PC-3 (cell line): ENCODE measurements at regions not wholly inside any gene's neighbourhood (a gene's known extent, or its start where the extent isn't known, plus 50 kb on each side); places are given as distances from the start of the nearest gene placed in this dataset.

Experiments used
- ATAC-seq: fragments of 200-7000 bp; cut with Tn5 transposase; 2 replicates; pipeline ENCODE4 v1.9.1; 2020; ENCODE audit warnings: mild to moderate bottlenecking, moderate library complexity
- BruUV-seq: library from RNA; stranded (reverse); fragments of 400-500 nt; replicated peaks from 2 replicates; lab custom pipeline; 2021; lab: Mats Ljungman, UMichigan
- CTCF ChIA-PET: fragments of 300-600 bp; sonication (Branson Sonifier 250); formaldehyde crosslinking; loops from one replicate; lab custom pipeline; 2022; ENCODE audit warnings: antibody characterized with exemption; lab: Charles Lee
- POLR2A ChIA-PET: fragments of 300-600 bp; sonication (Branson Sonifier 250); formaldehyde crosslinking; loops from one replicate; lab custom pipeline; 2022; ENCODE audit warnings: antibody characterized with exemption; ENCODE audit not compliant: unreplicated experiment; lab: Charles Lee
- DNase-seq: peaks from one replicate; pipeline ENCODE4 v3.0.0-alpha.2; 2015
- H2AFZ ChIP-seq: fragments of 300-600 bp; sonication (generic); 2 replicates; pipeline ENCODE4 v1.6.0; 2016; ENCODE audit warnings: antibody characterized with exemption, low read length
- H3F3A ChIP-seq: fragments of 300-600 bp; sonication (generic); one replicate; pipeline ENCODE4 v1.6.0; 2017; ENCODE audit warnings: antibody characterized with exemption, low read length, control low read depth, mild to moderate bottlenecking; ENCODE audit not compliant: unreplicated experiment
- H3K27ac ChIP-seq: fragments of 300-600 bp; sonication (generic); 2 replicates; pipeline ENCODE4 v1.5.1; 2016; ENCODE audit warnings: mild to moderate bottlenecking, low read length
- H3K27me3 ChIP-seq: fragments of 300-600 bp; sonication (generic); 2 replicates; pipeline ENCODE4 v1.6.1; 2016; ENCODE audit warnings: low read length, mixed read lengths
- H3K36me3 ChIP-seq: fragments of 300-600 bp; sonication (generic); 2 replicates; pipeline ENCODE4 v1.6.1; 2016; ENCODE audit warnings: low read depth, mixed run types, low read length, mixed read lengths
- H3K4me1 ChIP-seq: fragments of 300-600 bp; sonication (generic); 2 replicates; pipeline ENCODE4 v1.5.1; 2016; ENCODE audit warnings: low read length; ENCODE audit not compliant: insufficient read depth
- H3K4me2 ChIP-seq: fragments of 300-600 bp; sonication (generic); 2 replicates; pipeline ENCODE4 v1.6.0; 2016; ENCODE audit warnings: low read length
- H3K4me3 ChIP-seq: fragments of 300-600 bp; sonication (generic); 2 replicates; pipeline ENCODE4 v1.5.1; 2016; ENCODE audit warnings: mild to moderate bottlenecking, low read length, mixed read lengths
- H3K79me2 ChIP-seq: fragments of 300-600 bp; sonication (generic); 2 replicates; pipeline ENCODE4 v1.6.1; 2017; ENCODE audit warnings: low read length, mixed read lengths
- H3K9ac ChIP-seq: fragments of 300-600 bp; sonication (generic); 2 replicates; pipeline ENCODE4 v1.6.0; 2016; ENCODE audit warnings: mild to moderate bottlenecking, low read length
- H3K9me2 ChIP-seq: fragments of 300-600 bp; sonication (generic); replicated peaks from 2 replicates; pipeline ENCODE4 v1.6.1; 2016; ENCODE audit warnings: mixed run types, low read length, mixed read lengths
- H3K9me3 ChIP-seq: fragments of 300-600 bp; sonication (generic); 2 replicates; pipeline ENCODE4 v1.6.1; 2016; ENCODE audit warnings: low read length, mixed read lengths
- H4K20me1 ChIP-seq: fragments of 300-600 bp; sonication (generic); 2 replicates; pipeline ENCODE4 v1.6.1; 2016; ENCODE audit warnings: low read length, mixed read lengths
- CTCF ChIP-seq: fragments of 300-600 bp; sonication (generic); conservative IDR thresholded peaks from 2 replicates; pipeline ENCODE4 v1.5.1; 2017; ENCODE audit warnings: antibody characterized with exemption, low read depth, mild to moderate bottlenecking, low read length
- EZH2 ChIP-seq: fragments of 300-600 bp; sonication (generic); IDR thresholded peaks from one replicate; pipeline ENCODE4 v1.6.1; 2017; ENCODE audit warnings: antibody characterized with exemption, mild to moderate bottlenecking, low read length; ENCODE audit not compliant: unreplicated experiment
- EZH2phosphoT487 ChIP-seq: fragments of 300-600 bp; sonication (generic); IDR thresholded peaks from 2 replicates; pipeline ENCODE4 v1.6.1; 2018; ENCODE audit warnings: mild to moderate bottlenecking, antibody characterized with exemption, low read length, borderline replicate concordance
- intact Hi-C: fragments of 100-400 bp; cut with micrococcal nuclease; formaldehyde crosslinking; loops from 2 replicates; pipeline ENCODE4 v1.9.0; 2023

GRCh38 chr18:61047794-61048193 lies 285.4 kb upstream of the CDH20 start:
- H3K9me3 ChIP-seq, result no peaks in the 10 kb centered on the region
- intact Hi-C loops, result no loop called here
- CTCF ChIA-PET, result no interaction called here
- H3K4me1 ChIP-seq, result no peaks in the 10 kb centered on the region
- H3K9me2 ChIP-seq, result no peaks in the 10 kb centered on the region
- no TSS peak for BruUV-seq
- H3K4me2 ChIP-seq, result no peak overlapping the region
- TF ChIP-seq CTCF (no peak), EZH2phosphoT487 (no peak), EZH2 (no peak)
- no peak overlapping the region for H3K9ac ChIP-seq
- POLR2A ChIA-PET, result no interaction called here
- no peak overlapping the region for H3K27ac ChIP-seq
- no peak overlapping the region for H3K4me3 ChIP-seq
- H2AFZ ChIP-seq, result no peak overlapping the region
- no peak for ATAC-seq
- no peak for DNase-seq
- no peaks in the 10 kb centered on the region for H3K36me3 ChIP-seq
- no peaks in the 10 kb centered on the region for H4K20me1 ChIP-seq
- H3K27me3 ChIP-seq, result no peaks in the 10 kb centered on the region
- no peaks in the 10 kb centered on the region for H3K79me2 ChIP-seq
- H3F3A ChIP-seq, result no peaks in the 10 kb centered on the region

GRCh38 chr18:61057443-61057842 lies 275.8 kb upstream of the CDH20 start:
- H2AFZ ChIP-seq, result no peak overlapping the region
- BruUV-seq, result no TSS peak
- H3K4me3 ChIP-seq, result no peak overlapping the region
- no peaks in the 10 kb centered on the region for H3K9me3 ChIP-seq
- H4K20me1 ChIP-seq, result no peaks in the 10 kb centered on the region
- H3K79me2 ChIP-seq, result no peaks in the 10 kb centered on the region
- H3K36me3 ChIP-seq, result no peaks in the 10 kb centered on the region
- no peaks in the 10 kb centered on the region for H3K9me2 ChIP-seq
- ChIA-PET CTCF (no interaction called here), POLR2A (no interaction called here)
- H3F3A ChIP-seq, result no peaks in the 10 kb centered on the region
- H3K9ac ChIP-seq, result no peak overlapping the region
- no peak overlapping the region for H3K4me2 ChIP-seq
- no peak overlapping the region for H3K27ac ChIP-seq
- no peaks in the 10 kb centered on the region for H3K4me1 ChIP-seq
- ATAC-seq (no peak), DNase-seq (no peak)
- intact Hi-C loops, result no loop called here
- peaks cover 18% of the 10 kb centered on the region; the same call in 1 of the 2 replicates for H3K27me3 ChIP-seq
- no peak for TF ChIP-seq CTCF
- no peak for TF ChIP-seq EZH2
- no peak for TF ChIP-seq EZH2phosphoT487

DNA sequence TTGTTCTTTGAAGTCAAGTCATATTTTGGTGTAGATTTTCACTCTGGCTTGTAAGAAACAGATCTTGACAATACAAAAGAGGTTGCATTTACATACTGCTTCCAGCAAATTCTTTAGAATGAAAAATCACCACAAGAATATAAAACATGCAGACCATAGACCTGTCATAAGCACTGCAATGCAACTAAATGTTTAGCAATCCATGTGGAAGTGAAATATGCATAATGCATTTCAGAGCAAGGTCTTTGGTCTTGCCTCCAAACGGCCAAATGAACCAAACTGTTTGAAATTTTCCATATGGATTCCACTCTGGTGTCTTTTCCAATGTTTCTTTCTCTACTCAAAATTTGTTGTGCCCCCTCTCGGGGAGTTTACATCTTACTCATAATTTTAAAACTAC lies 271.0 kb upstream of the CDH20 start:
- H3K27me3 ChIP-seq, result peaks cover 18% of the 10 kb centered on the region; the same call in 1 of the 2 replicates
- no peak for TF ChIP-seq CTCF
- TF ChIP-seq EZH2phosphoT487, result no peak
- TF ChIP-seq EZH2, result no peak
- H4K20me1 ChIP-seq, result no peaks in the 10 kb centered on the region
- H3F3A ChIP-seq, result no peaks in the 10 kb centered on the region
- H3K36me3 ChIP-seq, result no peaks in the 10 kb centered on the region
- H2AFZ ChIP-seq, result no peak overlapping the region
- H3K9ac ChIP-seq, result no peak overlapping the region
- no peak for ATAC-seq
- H3K4me3 ChIP-seq, result no peak overlapping the region
- no peaks in the 10 kb centered on the region for H3K79me2 ChIP-seq
- no peaks in the 10 kb centered on the region for H3K9me2 ChIP-seq
- DNase-seq, result no peak
- intact Hi-C loops, result no loop called here
- no peaks in the 10 kb centered on the region for H3K4me1 ChIP-seq
- no peak overlapping the region for H3K27ac ChIP-seq
- no TSS peak for BruUV-seq
- H3K9me3 ChIP-seq, result no peaks in the 10 kb centered on the region
- ChIA-PET POLR2A (no interaction called here), CTCF (no interaction called here)
- no peak overlapping the region for H3K4me2 ChIP-seq
